Heart left ventricle (tissue), 16 donors: ENCODE measurements at regions not wholly inside any gene's neighbourhood (a gene's known extent, or its start where the extent isn't known, plus 50 kb on each side); places are given as distances from the start of the nearest gene placed in this dataset.
"Not testable (repeated sequence)": the region's sequence is repeated elsewhere in the genome, so short reads cannot be mapped to it uniquely, and the experiment has no call there.

ENCODE experiments used
- ATAC-seq, 4 donors: fragments of 200-7000 bp; cut with Tn5 transposase; one replicate each; pipeline ENCODE4 v1.9.1; 2020 to 2022; ENCODE audit warnings: moderate library complexity in 4 of 4, mild to moderate bottlenecking in 3 of 4, moderate number of reproducible peaks in 1 of 4
- DNase-seq, 5 donors: peaks; one replicate each; pipeline ENCODE4 v3.0.0-alpha.2; 2020
- H3K27ac ChIP-seq, 12 donors: fragments of 200-600 bp; sonication (generic) in 4 of 12; one replicate each; pipeline versions ENCODE4 v1.5.0 to v1.8.0; 2016 to 2022; ENCODE audit warnings: mild to moderate bottlenecking in 2 of 12
- H3K27me3 ChIP-seq, 9 donors: fragments of 200-600 bp; sonication (generic) in 2 of 9; one replicate each; pipeline versions ENCODE4 v1.5.1 to v1.8.0; 2016 to 2022; ENCODE audit warnings: mild to moderate bottlenecking in 3 of 9
- H3K36me3 ChIP-seq, 9 donors: fragments of 200-600 bp; sonication (generic) in 2 of 9; one replicate each; pipeline versions ENCODE4 v1.5.0 to v1.8.0; 2018 to 2022; ENCODE audit warnings: mild to moderate bottlenecking in 2 of 9
- H3K4me1 ChIP-seq, 12 donors: fragments of 200-600 bp; sonication (generic) in 4 of 12; one replicate each; pipeline versions ENCODE4 v1.5.0 to v1.8.0; 2016 to 2022; ENCODE audit warnings: mild to moderate bottlenecking in 3 of 12
- H3K4me3 ChIP-seq, 12 donors: fragments of 200-600 bp; sonication (generic) in 4 of 12; one replicate each; pipeline versions ENCODE4 v1.5.0 to v1.8.0; 2017 to 2022; ENCODE audit warnings: mild to moderate bottlenecking in 9 of 12, moderate library complexity in 4 of 12
- H3K9me3 ChIP-seq, 12 donors: fragments of 200-600 bp; sonication (generic) in 4 of 12; one replicate each; pipeline versions ENCODE4 v1.5.0 to v1.8.0; 2016 to 2022; ENCODE audit warnings: mild to moderate bottlenecking in 1 of 12
- POLR2A ChIP-seq, 2 donors: fragments of 450-650 bp; IDR thresholded peaks; one replicate each; pipeline ENCODE4 v1.6.1; 2017; ENCODE audit warnings: antibody characterized with exemption in 2 of 2, mild to moderate bottlenecking in 2 of 2, moderate library complexity in 2 of 2
- WGBS, 4 donors: extraction: QIAGEN DNeasy Blood & Tissue Kit in 2 of 4; methylation state at CpG; one replicate each; pipeline versions ENCODE4 v1.1.5 to v1.1.7; 2013 to 2018; 5-methylcytosine and 5-hydroxymethylcytosine counted together
- intact Hi-C, 10 donors: fragments of 100-400 bp; cut with DNase I; formaldehyde crosslinking; loops; one replicate each; pipeline versions ENCODE4 v1.11.1 to v1.14.2; 2022
- TF ChIP-seq, protein P1 (sequence below), 12 donors: fragments of 200-600 bp; sonication (generic) in 4 of 12; IDR thresholded peaks; one replicate each; pipeline versions ENCODE4 v1.5.0 to v1.8.0; 2018 to 2022; ENCODE audit warnings: antibody characterized with exemption in 12 of 12, mild to moderate bottlenecking in 5 of 12
- donor health status: ischemic (EF 13 %, LVEDD 7.1; RV severe dilation, severe dysfunction).
- donor health status: healthy with polysubstance abuse.
- donor health status: DM: no; HTN: yes; CAD: no.
- donor health status: DM: no; HTN: no; CAD: no.
- donor health status: ischemic (EF 25% LVEDD 6.9; RV normal size, moderate dysfunction).
- donor health status: ischemic (EF 25% LVEDD 5.7; RV mildly dilated, moderate dysfunction).
- donor health status: healthy.
- donor health status: DM: yes; HTN: yes; CAD: no.
- donor health status: ischemic (EF 35%, LVEDD 5.7; RV mildly dilated, moderate dysfunction).
- donor health status: nonischemic (EF 11% LVEDD 7.7; RV severe dilation, severe dysfunction).
- donor health status: DM: yes; HTN: yes; CAD: no.
- donor health status: PGD.
- donor health status: ischemic (EF 29% LVEDD 5.4; RV normal size, mild dysfunction).
- donor health status: nonischemic (EF 23%, LVEDD 6.1; RV moderate dilation, normal function).

DNA sequence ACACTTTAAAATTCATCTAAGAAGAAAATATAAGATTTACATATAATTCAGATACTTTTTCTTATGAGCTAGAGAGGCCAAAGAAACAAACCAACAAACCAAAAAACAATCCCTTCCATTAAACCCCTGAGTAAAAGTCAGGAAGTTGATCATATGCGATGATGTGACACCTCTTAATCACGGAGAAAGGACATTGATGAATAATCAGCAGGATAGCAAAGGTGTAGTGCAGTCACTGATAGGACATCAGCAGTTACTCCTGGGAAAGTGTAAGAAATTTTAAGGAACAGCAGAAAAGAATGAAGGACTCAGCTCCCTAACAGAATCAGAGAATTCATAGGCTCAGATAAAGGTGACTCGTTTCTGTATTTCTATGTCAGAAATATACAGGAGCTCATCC lies 202.4 kb upstream of the EDNRB start:
- Histone ChIP-seq H3K9me3 (no peaks in the 10 kb centered on the region), H3K4me3 (peak overlapping the region in 2 of 12 donors; percentile 19 to 21), H3K36me3 (no peaks in the 10 kb centered on the region), H3K4me1 (peaks cover 0 to 8% (median 0%) of the 10 kb centered on the region in 12 donors), H3K27ac (no peak overlapping the region), H3K27me3 (peaks cover 0 to 3% (median 0%) of the 10 kb centered on the region in 9 donors)
- DNase-seq (no peak), ATAC-seq (no peak)
- intact Hi-C loops: loop anchor here in 7 of 10 donors (1.0 to 10.0 kb wide), 5 partner anchors 204 to 342 kb away; partner anchors contain the start of gene EDNRB (in 1 of the 7)
- no peak for TF ChIP-seq POLR2A (IDR thresholded peaks at IDR 0.05)
- TF ChIP-seq, protein P1, sequence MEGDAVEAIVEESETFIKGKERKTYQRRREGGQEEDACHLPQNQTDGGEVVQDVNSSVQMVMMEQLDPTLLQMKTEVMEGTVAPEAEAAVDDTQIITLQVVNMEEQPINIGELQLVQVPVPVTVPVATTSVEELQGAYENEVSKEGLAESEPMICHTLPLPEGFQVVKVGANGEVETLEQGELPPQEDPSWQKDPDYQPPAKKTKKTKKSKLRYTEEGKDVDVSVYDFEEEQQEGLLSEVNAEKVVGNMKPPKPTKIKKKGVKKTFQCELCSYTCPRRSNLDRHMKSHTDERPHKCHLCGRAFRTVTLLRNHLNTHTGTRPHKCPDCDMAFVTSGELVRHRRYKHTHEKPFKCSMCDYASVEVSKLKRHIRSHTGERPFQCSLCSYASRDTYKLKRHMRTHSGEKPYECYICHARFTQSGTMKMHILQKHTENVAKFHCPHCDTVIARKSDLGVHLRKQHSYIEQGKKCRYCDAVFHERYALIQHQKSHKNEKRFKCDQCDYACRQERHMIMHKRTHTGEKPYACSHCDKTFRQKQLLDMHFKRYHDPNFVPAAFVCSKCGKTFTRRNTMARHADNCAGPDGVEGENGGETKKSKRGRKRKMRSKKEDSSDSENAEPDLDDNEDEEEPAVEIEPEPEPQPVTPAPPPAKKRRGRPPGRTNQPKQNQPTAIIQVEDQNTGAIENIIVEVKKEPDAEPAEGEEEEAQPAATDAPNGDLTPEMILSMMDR (IDR thresholded peaks at IDR 0.05): no peak
- 17 to 31% (median 26%) methylated on average over 3 of the region's 3 CpGs for WGBS, 4 donors

DNA sequence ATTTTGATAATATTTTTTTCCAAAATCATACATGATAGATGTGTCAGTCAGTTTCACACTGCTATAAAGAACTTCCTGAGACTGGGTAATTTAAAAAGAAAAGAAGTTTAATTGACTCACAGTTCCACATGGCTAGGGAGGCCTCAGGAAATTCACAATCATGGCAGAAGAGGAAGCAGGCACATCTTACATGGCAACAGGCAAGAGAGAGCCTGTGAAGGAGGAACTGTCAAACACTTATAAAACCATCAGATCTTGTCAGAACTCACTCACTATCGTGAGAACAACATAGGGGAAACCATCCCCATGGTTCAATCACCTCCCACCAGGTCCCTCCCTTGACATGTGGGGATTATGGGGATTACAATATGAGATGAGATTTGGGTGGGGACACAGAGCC lies 201.5 kb upstream of the EDNRB start:
- intact Hi-C loops: loop anchor here in 4 of 10 donors (2.0 to 10.0 kb wide), 3 partner anchors 203 to 339 kb away; partner anchors contain the start of gene EDNRB (in 1 of the 4)
- not testable (repeated sequence) for H3K4me1 ChIP-seq, H3K27me3 ChIP-seq, ATAC-seq, H3K27ac ChIP-seq, DNase-seq, H3K9me3 ChIP-seq, H3K4me3 ChIP-seq, H3K36me3 ChIP-seq
- WGBS, 4 donors: 17 to 70% (median 42%) methylated on average over 1 of the region's 1 CpG

GRCh38 chr13:78117070-78117469 lies 198.4 kb upstream of the EDNRB start:
- H3K27ac ChIP-seq, intact Hi-C loops, DNase-seq, H3K27me3 ChIP-seq, ATAC-seq, H3K4me3 ChIP-seq, H3K4me1 ChIP-seq, H3K36me3 ChIP-seq: not testable (repeated sequence)
- peaks cover 0 to 27% (median 6%) of the 10 kb centered on the region in 12 donors for H3K9me3 ChIP-seq
- WGBS, 4 donors: 77 to 92% (median 82%) methylated on average over 2 of the region's 2 CpGs

DNA sequence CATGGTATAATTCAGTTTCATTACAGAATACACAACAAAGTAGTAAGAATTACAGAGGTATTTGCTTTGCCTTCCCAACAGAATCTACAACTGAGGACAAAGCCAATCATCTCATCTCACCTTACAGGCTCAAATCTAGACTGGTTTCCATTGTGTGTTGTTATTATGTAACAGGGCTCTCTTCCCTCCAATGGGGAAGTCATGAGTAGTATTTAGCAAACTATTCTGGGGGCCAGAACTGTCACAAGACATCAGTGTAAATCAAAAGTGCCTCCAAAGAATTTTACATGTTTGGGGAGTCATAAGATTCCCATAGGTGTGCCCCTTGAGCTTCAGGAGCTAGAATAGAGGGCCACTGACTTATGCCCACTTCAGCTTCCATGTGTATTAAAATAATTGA lies 187.0 kb upstream of the EDNRB start:
- ATAC-seq (no peak), DNase-seq (no peak)
- TF ChIP-seq, protein P1 (IDR thresholded peaks at IDR 0.05): no peak
- TF ChIP-seq POLR2A (IDR thresholded peaks at IDR 0.05): no peak
- H3K4me3 ChIP-seq: no peak overlapping the region
- no peaks in the 10 kb centered on the region for H3K36me3 ChIP-seq
- H3K27ac ChIP-seq: no peak overlapping the region
- peaks cover 0 to 4% (median 0%) of the 10 kb centered on the region in 12 donors for H3K4me1 ChIP-seq
- peaks cover 0 to 5% (median 0%) of the 10 kb centered on the region in 12 donors for H3K9me3 ChIP-seq
- intact Hi-C loops: loop anchor here in 2 of 10 donors (5.0 to 10.0 kb wide), 2 partner anchors 108 to 191 kb away; partner anchors contain the start of gene EDNRB (in 1 of the 2)
- no peaks in the 10 kb centered on the region for H3K27me3 ChIP-seq

DNA sequence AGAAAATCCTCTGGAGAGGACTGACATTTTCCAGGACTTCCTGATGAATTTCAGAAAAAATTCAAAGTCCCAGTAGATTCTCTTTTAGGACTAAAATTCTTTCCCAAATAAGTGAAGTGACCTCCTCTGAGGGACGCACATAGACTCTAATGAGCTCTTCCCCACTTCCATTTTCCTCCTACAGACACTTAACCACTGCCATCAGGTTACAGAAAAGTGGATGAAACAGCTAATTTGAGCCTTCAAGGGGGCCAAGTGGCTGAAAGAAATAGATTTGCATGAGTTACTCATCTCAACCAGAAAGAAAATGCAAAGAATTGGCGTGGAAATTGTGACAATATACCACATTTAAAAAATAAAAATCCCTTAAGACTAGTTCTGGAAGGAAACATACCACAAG lies 185.3 kb upstream of the EDNRB start:
- intact Hi-C loops: loop anchor here in 1 of 10 donors (10.0 kb wide), 1 partner anchor 189 kb away; the partner anchor contains the start of gene EDNRB
- 78 to 82% (median 81%) methylated on average over 2 of the region's 2 CpGs for WGBS, 4 donors

More for the DNA sequence above, 185.3 kb upstream of the EDNRB start:
- Histone ChIP-seq H3K27ac (peak overlapping the region in 1 of 12 donors; percentile 75), H3K9me3 (no peaks in the 10 kb centered on the region), H3K27me3 (no peaks in the 10 kb centered on the region), H3K4me3 (no peak overlapping the region), H3K36me3 (no peaks in the 10 kb centered on the region), H3K4me1 (peaks cover 0 to 4% (median 0%) of the 10 kb centered on the region in 12 donors)
- TF ChIP-seq, protein P1 (IDR thresholded peaks at IDR 0.05): no peak
- no peak for TF ChIP-seq POLR2A (IDR thresholded peaks at IDR 0.05)
- no peak for DNase-seq
- no peak for ATAC-seq
